SU-DHL-6 (cell line): ENCODE measurements at regions not wholly inside any gene's neighbourhood (a gene's known extent, or its start where the extent isn't known, plus 50 kb on each side); places are given as distances from the start of the nearest gene placed in this dataset.

Experiments used
- H2AFZ ChIP-seq: fragments of 200-600 bp; sonication (generic); 2 replicates; pipeline ENCODE4 v1.6.1; 2014; ENCODE audit warnings: low read depth, mild to moderate bottlenecking, moderate library complexity, mixed read lengths, antibody characterized with exemption, low read length; ENCODE audit not compliant: severe bottlenecking
- H3F3A ChIP-seq: fragments of 200-600 bp; shearing (Covaris generic); 2 replicates; pipeline ENCODE4 v1.6.0; 2016; ENCODE audit warnings: antibody characterized with exemption, mild to moderate bottlenecking; ENCODE audit not compliant: insufficient read depth
- H3K27ac ChIP-seq: fragments of 200-600 bp; sonication (generic); 2 replicates; pipeline ENCODE4 v1.5.1; 2016; ENCODE audit warnings: low read depth, mild to moderate bottlenecking, low read length, moderate library complexity, mixed read lengths
- H3K27me3 ChIP-seq: fragments of 200-600 bp; sonication (generic), shearing (Covaris generic); 2 replicates; pipeline ENCODE4 v1.6.0; 2014; ENCODE audit warnings: mild to moderate bottlenecking, low read length
- H3K36me3 ChIP-seq: fragments of 200-600 bp; sonication (generic); 2 replicates; pipeline ENCODE4 v1.6.1; 2014; ENCODE audit warnings: mild to moderate bottlenecking, low read length, mixed read lengths
- H3K4me2 ChIP-seq: fragments of 300-600, 200-600 bp; shearing (Covaris generic), sonication (generic); 2 replicates; pipeline ENCODE4 v1.6.0; 2014; ENCODE audit warnings: low read length, low read depth, mild to moderate bottlenecking; ENCODE audit not compliant: poor library complexity, severe bottlenecking
- H3K4me3 ChIP-seq: fragments of 200-600 bp; sonication (generic); 2 replicates; pipeline ENCODE4 v1.5.1; 2014; ENCODE audit warnings: antibody characterized with exemption, low read length, mild to moderate bottlenecking, mixed read lengths; ENCODE audit not compliant: insufficient read depth, poor library complexity, severe bottlenecking
- H3K79me2 ChIP-seq: fragments of 200-600 bp; sonication (generic); 2 replicates; pipeline ENCODE4 v1.6.1; 2014; ENCODE audit warnings: mild to moderate bottlenecking, low read length, moderate library complexity; ENCODE audit not compliant: insufficient read depth
- H3K9ac ChIP-seq: fragments of 200-600 bp; sonication (generic); 2 replicates; pipeline ENCODE4 v1.7.0; 2014; ENCODE audit warnings: mild to moderate bottlenecking, low read length
- H3K9me2 ChIP-seq: fragments of 200-600 bp; sonication (generic); replicated peaks from 2 replicates; pipeline ENCODE4 v1.6.1; 2014; ENCODE audit warnings: low read length; ENCODE audit not compliant: insufficient read depth
- H3K9me3 ChIP-seq: fragments of 200-600 bp; sonication (generic); 2 replicates; pipeline ENCODE4 v1.6.1; 2014; ENCODE audit warnings: low read length, mixed read lengths; ENCODE audit not compliant: insufficient read depth
- H4K20me1 ChIP-seq: fragments of 200-600 bp; sonication (generic); 2 replicates; pipeline ENCODE4 v1.6.1; 2014; ENCODE audit warnings: low read depth, mild to moderate bottlenecking, antibody characterized with exemption, low read length, moderate library complexity, mixed read lengths
- EZH2phosphoT487 ChIP-seq: fragments of 200-600 bp; sonication (generic), shearing (Covaris generic); conservative IDR thresholded peaks from 2 replicates; pipeline ENCODE4 v1.6.1; 2018; ENCODE audit warnings: mild to moderate bottlenecking, antibody characterized with exemption, low read length, moderate library complexity, mixed read lengths
- TF ChIP-seq, protein P1 (sequence below): fragments of 200-600 bp; sonication (generic); IDR thresholded peaks from one replicate; pipeline ENCODE4 v1.5.1; 2017; ENCODE audit warnings: antibody characterized with exemption, mild to moderate bottlenecking, low read length, moderate library complexity; ENCODE audit not compliant: insufficient read depth, poor library complexity, severe bottlenecking

DNA sequence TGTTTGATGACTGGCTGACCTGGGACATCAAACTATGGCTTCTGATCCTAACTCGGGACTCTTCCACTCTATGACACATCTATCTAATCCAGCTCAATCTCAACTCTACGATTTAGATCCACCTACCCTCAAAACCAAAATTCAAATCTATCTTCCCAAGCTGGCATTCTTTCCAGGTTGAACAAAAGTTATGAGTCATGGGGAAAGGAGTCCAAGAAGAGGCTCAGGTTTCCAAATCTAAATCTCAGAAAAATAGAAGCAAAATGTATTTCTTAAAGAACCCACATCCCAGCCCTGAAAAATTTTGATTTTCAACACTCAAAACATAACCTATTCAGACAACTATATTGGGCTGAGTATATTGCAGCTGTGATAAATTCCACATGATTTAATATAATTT lies 143.9 kb upstream of the IPO5 start:
- Histone ChIP-seq H4K20me1 (no peaks in the 10 kb centered on the region), H3K4me2 (no peak overlapping the region), H3K79me2 (no peaks in the 10 kb centered on the region), H3K4me3 (no peak overlapping the region), H3K9ac (no peak overlapping the region), H3K27ac (no peak overlapping the region), H3F3A (no peaks in the 10 kb centered on the region), H3K9me3 (no peaks in the 10 kb centered on the region), H3K36me3 (no peaks in the 10 kb centered on the region), H3K9me2 (no peaks in the 10 kb centered on the region), H3K27me3 (no peaks in the 10 kb centered on the region), H2AFZ (no peak overlapping the region)
- TF ChIP-seq EZH2phosphoT487: no peak
- TF ChIP-seq, protein P1, sequence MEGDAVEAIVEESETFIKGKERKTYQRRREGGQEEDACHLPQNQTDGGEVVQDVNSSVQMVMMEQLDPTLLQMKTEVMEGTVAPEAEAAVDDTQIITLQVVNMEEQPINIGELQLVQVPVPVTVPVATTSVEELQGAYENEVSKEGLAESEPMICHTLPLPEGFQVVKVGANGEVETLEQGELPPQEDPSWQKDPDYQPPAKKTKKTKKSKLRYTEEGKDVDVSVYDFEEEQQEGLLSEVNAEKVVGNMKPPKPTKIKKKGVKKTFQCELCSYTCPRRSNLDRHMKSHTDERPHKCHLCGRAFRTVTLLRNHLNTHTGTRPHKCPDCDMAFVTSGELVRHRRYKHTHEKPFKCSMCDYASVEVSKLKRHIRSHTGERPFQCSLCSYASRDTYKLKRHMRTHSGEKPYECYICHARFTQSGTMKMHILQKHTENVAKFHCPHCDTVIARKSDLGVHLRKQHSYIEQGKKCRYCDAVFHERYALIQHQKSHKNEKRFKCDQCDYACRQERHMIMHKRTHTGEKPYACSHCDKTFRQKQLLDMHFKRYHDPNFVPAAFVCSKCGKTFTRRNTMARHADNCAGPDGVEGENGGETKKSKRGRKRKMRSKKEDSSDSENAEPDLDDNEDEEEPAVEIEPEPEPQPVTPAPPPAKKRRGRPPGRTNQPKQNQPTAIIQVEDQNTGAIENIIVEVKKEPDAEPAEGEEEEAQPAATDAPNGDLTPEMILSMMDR: no peak

GRCh38 chr13:97810152-97810551 lies 143.3 kb upstream of the IPO5 start:
- Histone ChIP-seq H3K4me2 (no peak overlapping the region), H3K36me3 (no peaks in the 10 kb centered on the region), H3K9ac (no peak overlapping the region), H3K27me3 (no peaks in the 10 kb centered on the region), H3K4me3 (no peak overlapping the region), H3K9me3 (no peaks in the 10 kb centered on the region), H2AFZ (no peak overlapping the region), H3K9me2 (no peaks in the 10 kb centered on the region), H4K20me1 (no peaks in the 10 kb centered on the region), H3K27ac (no peak overlapping the region), H3K79me2 (no peaks in the 10 kb centered on the region), H3F3A (no peaks in the 10 kb centered on the region)
- no peak for TF ChIP-seq EZH2phosphoT487
- TF ChIP-seq, protein P1: no peak

- Histone ChIP-seq H3K36me3 (no peaks in the 10 kb centered on the region), H3K4me2 (no peak overlapping the region), H3K9me2 (no peaks in the 10 kb centered on the region), H3K4me3 (no peak overlapping the region), H2AFZ (no peak overlapping the region), H3F3A (no peaks in the 10 kb centered on the region), H3K9ac (no peak overlapping the region), H4K20me1 (no peaks in the 10 kb centered on the region), H3K9me3 (0 out of 2 replicates have a peak, but pooled peaks cover 8% of the 10 kb centered on the region), H3K27me3 (no peaks in the 10 kb centered on the region), H3K79me2 (no peaks in the 10 kb centered on the region), H3K27ac (no peak overlapping the region)
- no peak for TF ChIP-seq EZH2phosphoT487
- TF ChIP-seq, protein P1: no peak
Measured at GRCh38 chr13:97822377-97822776, 131.1 kb upstream of the IPO5 start.
